HepG2 (cell line): ENCODE measurements at regions not wholly inside any gene's neighbourhood (a gene's known extent, or its start where the extent isn't known, plus 50 kb on each side); places are given as distances from the start of the nearest gene placed in this dataset.
A peak's percentile ranks its signal among the peaks of the same experiment; 100 is the strongest.

Experiments
- ARID3A ChIP-seq: IDR thresholded peaks from 2 replicates; pipeline ENCODE4 v1.6.1; 2012; ENCODE audit warnings: low read depth, low read length, improper control_type of control experiment
- ELF3 ChIP-seq: IDR thresholded peaks from 2 replicates; pipeline ENCODE4 v1.6.1; 2016; ENCODE audit warnings: missing genetic modification reagents, missing compliant biosample characterization
- ERF ChIP-seq: IDR thresholded peaks from 2 replicates; pipeline ENCODE4 v1.6.1; 2018; ENCODE audit warnings: missing biosample characterization, missing genetic modification reagents
- HNF1A ChIP-seq, 2 experiments: sonication (generic) in 1 of 2; formaldehyde crosslinking in 1 of 2; IDR thresholded peaks; 2 replicates each; pipeline versions ENCODE4 v1.4.0 to v1.6.1; 2016 to 2020; ENCODE audit warnings: borderline replicate concordance in 1 of 2, low read depth in 1 of 2, mild to moderate bottlenecking in 1 of 2, missing genetic modification reagents in 1 of 2
- MIXL1 ChIP-seq: IDR thresholded peaks from 2 replicates; pipeline ENCODE4 v1.6.1; 2016
- PAXIP1 ChIP-seq: sonication (generic); formaldehyde crosslinking; conservative IDR thresholded peaks from 2 replicates; pipeline ENCODE4 v1.4.0; 2020; ENCODE audit warnings: mild to moderate bottlenecking, missing genetic modification reagents, moderate library complexity
- RXRB ChIP-seq: IDR thresholded peaks from 2 replicates; pipeline ENCODE4 v1.6.1; 2016; ENCODE audit warnings: borderline replicate concordance, missing genetic modification reagents, missing compliant biosample characterization
- SOX13 ChIP-seq, 3 experiments: fragments of 450-650 bp in 1 of 3; sonication (generic) in 1 of 3; formaldehyde crosslinking in 1 of 3; IDR thresholded peaks in 2 of 3; conservative IDR thresholded peaks in 1 of 3; 2 replicates each; pipeline versions ENCODE4 v1.5.0 to v1.6.1; 2016 to 2020; ENCODE audit warnings: antibody characterized with exemption in 1 of 3, mild to moderate bottlenecking in 1 of 3, missing compliant biosample characterization in 1 of 3, missing genetic modification reagents in 1 of 3, moderate library complexity in 1 of 3
- TIGD3 ChIP-seq: sonication (generic); formaldehyde crosslinking; IDR thresholded peaks from 2 replicates; pipeline ENCODE4 v1.5.1; 2020; ENCODE audit warnings: mild to moderate bottlenecking, missing genetic modification reagents, borderline replicate concordance
- ZKSCAN8 ChIP-seq: IDR thresholded peaks from 2 replicates; pipeline ENCODE4 v1.6.1; 2016; ENCODE audit warnings: borderline replicate concordance, missing genetic modification reagents, missing compliant biosample characterization
- ZNF644 ChIP-seq: IDR thresholded peaks from 2 replicates; pipeline ENCODE4 v1.6.1; 2016; ENCODE audit warnings: low read depth
- ZSCAN22 ChIP-seq: sonication (generic); formaldehyde crosslinking; IDR thresholded peaks from 2 replicates; pipeline ENCODE4 v1.4.0; 2020; ENCODE audit warnings: mild to moderate bottlenecking, missing genetic modification reagents

DNA sequence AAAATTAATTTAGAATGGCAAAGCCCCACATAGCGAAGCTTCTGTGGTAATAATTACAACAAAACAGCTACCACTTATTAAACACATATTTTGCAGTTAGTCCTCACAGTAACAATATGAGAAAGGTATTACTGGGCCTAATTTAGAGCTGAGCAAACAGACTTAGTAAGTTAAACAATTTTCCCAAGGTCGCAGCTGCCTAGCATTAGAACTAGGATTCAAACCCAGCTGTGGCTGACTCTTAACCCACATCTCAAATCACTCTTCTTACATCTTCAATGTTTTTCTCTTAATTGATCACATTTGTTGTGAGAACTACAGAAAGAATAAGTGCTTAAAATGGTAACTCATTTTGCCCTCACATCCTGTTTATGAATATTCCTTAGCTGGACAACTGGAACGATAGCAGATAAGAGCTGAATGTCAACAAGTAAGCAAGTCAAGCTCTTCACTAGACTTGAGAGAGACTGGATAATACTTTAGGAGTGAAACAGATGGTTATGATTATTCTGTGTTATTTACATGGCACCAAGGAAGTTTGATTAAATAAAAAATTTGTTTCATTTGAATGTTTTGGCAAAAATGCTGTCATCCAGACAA is 59.4 kb upstream of the TMEM17 start (continued):
- TF ChIP-seq PAXIP1: peak; percentile 65
- TF ChIP-seq ZSCAN22 (CRISPR knock-in tag): no peak; the same call in 1 of the 2 replicates
- peak; percentile 63 for TF ChIP-seq MIXL1 (CRISPR knock-in tag)
- peak; percentile 47; the same call in 1 of the 2 replicates for TF ChIP-seq ARID3A
- TF ChIP-seq ELF3: 0 out of 2 replicates have a peak, but pooled peaks have one; percentile 18
- 0 out of 2 replicates have a peak, but pooled peaks have one; percentile 24 for TF ChIP-seq RXRB
- no peak for TF ChIP-seq TIGD3 (CRISPR knock-in tag)
- TF ChIP-seq SOX13 (IDR thresholded peaks at IDR 0.05): no peak
- peak in 1 of 2 experiments; percentile 80; a peak in 2 of 4 replicates for TF ChIP-seq SOX13 (CRISPR knock-in tag; conservative IDR thresholded peaks at IDR 0.05 in 1 of 2, IDR thresholded peaks at IDR 0.05 in 1 of 2)
- TF ChIP-seq ERF (CRISPR knock-in tag): 0 out of 2 replicates have a peak, but pooled peaks have one; percentile 37
- TF ChIP-seq ZNF644: peak; percentile 62
- TF ChIP-seq ZKSCAN8: no peak; the same call in 1 of the 2 replicates
- peak; percentile 51; the same call in 1 of the 2 replicates for TF ChIP-seq HNF1A (IDR thresholded peaks at IDR 0.05; ENCODE audit: low read depth)
- TF ChIP-seq HNF1A (CRISPR knock-in tag; IDR thresholded peaks at IDR 0.05; ENCODE audit: borderline replicate concordance): peak; percentile 68; the same call in 1 of the 2 replicates
